ENCODE measurements at regions not wholly inside any gene's neighbourhood (a gene's known extent, or its start where the extent isn't known, plus 50 kb on each side); places are given as distances from the start of the nearest gene placed in this dataset.

- TF ChIP-seq CTCF (IDR thresholded peaks at IDR 0.05; ENCODE audit: low read depth, low read length, missing input control), result no peak
- no peak for TF ChIP-seq HNF4A (conservative IDR thresholded peaks at IDR 0.05)
- no peak for TF ChIP-seq MAX (IDR thresholded peaks at IDR 0.05)
- no peak for TF ChIP-seq RAD21 (IDR thresholded peaks at IDR 0.05)
Measured at GRCh38 chr9:106723926-106724325, 139.0 kb upstream of the ZNF462 start (continued).

- no peaks in the 10 kb centered on the region for H3K27me3 ChIP-seq (ENCODE audit: control insufficient read depth in 4 of 4, insufficient read depth in 4 of 4, low read length in 3 of 4)
- WGBS, result 77% methylated on average over 2 of the region's 2 CpGs
- TF ChIP-seq JUND (IDR thresholded peaks at IDR 0.05), result no peak
- H3K36me3 ChIP-seq (ENCODE audit: control insufficient read depth in 4 of 4, insufficient read depth in 3 of 4, low read depth in 1 of 4, low read length in 3 of 4), result no peaks in the 10 kb centered on the region
- no peaks in the 10 kb centered on the region for H3K9me3 ChIP-seq (ENCODE audit: control insufficient read depth in 4 of 4, low read length in 3 of 4)
- H3K9ac ChIP-seq (ENCODE audit: low read depth in 1 of 2, low read length in 2 of 2), result no peak overlapping the region
- DNase-seq (ENCODE audit: low spot score), result no peak
- no peak overlapping the region for H3K4me3 ChIP-seq (ENCODE audit: low read depth in 1 of 3, low read length in 3 of 3)
- H3K27ac ChIP-seq (ENCODE audit: low read depth in 1 of 2, low read length in 2 of 2), result no peak overlapping the region
- no peaks in the 10 kb centered on the region for H3K4me1 ChIP-seq (ENCODE audit: control insufficient read depth in 4 of 4, insufficient read depth in 4 of 4, low read length in 3 of 4)
Measured at GRCh38 chr9:106724566-106724965, 138.4 kb upstream of the ZNF462 start.

GRCh38 chr9:106726070-106726815 lies 136.7 kb upstream of the ZNF462 start:
- no peaks in the 10 kb centered on the region for H3K9me3 ChIP-seq (ENCODE audit: control insufficient read depth in 4 of 4, low read length in 3 of 4)
- no peak overlapping the region for H3K9ac ChIP-seq (ENCODE audit: low read depth in 1 of 2, low read length in 2 of 2)
- TF ChIP-seq FOXA1 (IDR thresholded peaks at IDR 0.05) (no peak), RAD21 (IDR thresholded peaks at IDR 0.05) (no peak), MAX (IDR thresholded peaks at IDR 0.05) (no peak), EGR1 (IDR thresholded peaks at IDR 0.05; ENCODE audit: low read depth in 2 of 2) (no peak), ZBTB33 (IDR thresholded peaks at IDR 0.05) (no peak), CTCF (IDR thresholded peaks at IDR 0.05; ENCODE audit: low read depth, low read length, missing input control) (no peak), GABPA (IDR thresholded peaks at IDR 0.05 in 1 of 2, conservative IDR thresholded peaks at IDR 0.05 in 1 of 2) (no peak), TAF1 (conservative IDR thresholded peaks at IDR 0.05) (no peak), JUND (IDR thresholded peaks at IDR 0.05) (no peak), FOXA2 (IDR thresholded peaks at IDR 0.05) (no peak), HNF4G (IDR thresholded peaks at IDR 0.05) (no peak), ATF3 (IDR thresholded peaks at IDR 0.05) (no peak), REST (IDR thresholded peaks at IDR 0.05) (no peak)
- peaks cover 0 to 3% (median 0%) of the 10 kb centered on the region in 4 donors for H3K27me3 ChIP-seq (ENCODE audit: control insufficient read depth in 4 of 4, insufficient read depth in 4 of 4, low read length in 3 of 4)
- H3K36me3 ChIP-seq (ENCODE audit: control insufficient read depth in 4 of 4, insufficient read depth in 3 of 4, low read depth in 1 of 4, low read length in 3 of 4), result no peaks in the 10 kb centered on the region
- no peak overlapping the region for H3K4me3 ChIP-seq (ENCODE audit: low read depth in 1 of 3, low read length in 3 of 3)
- H3K4me1 ChIP-seq (ENCODE audit: control insufficient read depth in 4 of 4, insufficient read depth in 4 of 4, low read length in 3 of 4), result no peaks in the 10 kb centered on the region
- no peak overlapping the region for H3K27ac ChIP-seq (ENCODE audit: low read depth in 1 of 2, low read length in 2 of 2)
- 84% methylated on average over 5 of the region's 5 CpGs for WGBS
- no peak for DNase-seq (ENCODE audit: low spot score)

All from liver (tissue), 8 donors.